Left ventricle myocardium inferior (tissue), 1 donor: ENCODE measurements at regions not wholly inside any gene's neighbourhood (a gene's known extent, or its start where the extent isn't known, plus 50 kb on each side); places are given as distances from the start of the nearest gene placed in this dataset.
"Not testable (repeated sequence)": the region's sequence is repeated elsewhere in the genome, so short reads cannot be mapped to it uniquely, and the experiment has no call there.

Experiments
- DNase-seq: peaks from one replicate; pipeline ENCODE4 v3.0.0-alpha.2; 2020
- H3K27ac ChIP-seq: fragments of 200-600 bp; replicated peaks from 2 replicates; pipeline ENCODE4 v1.8.0; 2021
- H3K27me3 ChIP-seq: fragments of 200-600 bp; 2 replicates; pipeline ENCODE4 v1.8.0; 2021; ENCODE audit warnings: low read depth
- H3K36me3 ChIP-seq: fragments of 200-600 bp; 2 replicates; pipeline ENCODE4 v1.8.0; 2021
- H3K4me1 ChIP-seq: fragments of 200-600 bp; 2 replicates; pipeline ENCODE4 v1.8.0; 2021
- H3K4me3 ChIP-seq: fragments of 200-600 bp; 2 replicates; pipeline ENCODE4 v1.8.0; 2021; ENCODE audit warnings: mild to moderate bottlenecking, moderate library complexity
- H3K9me3 ChIP-seq: fragments of 200-600 bp; replicated peaks from 2 replicates; pipeline ENCODE4 v1.8.0; 2021
- CTCF ChIP-seq: fragments of 200-600 bp; IDR thresholded peaks from 2 replicates; pipeline ENCODE4 v1.8.0; 2021; ENCODE audit warnings: antibody characterized with exemption, mild to moderate bottlenecking, borderline replicate concordance
- intact Hi-C: fragments of 100-400 bp; cut with micrococcal nuclease; formaldehyde crosslinking; loops from one replicate; pipeline ENCODE4 v1.11.0; 2022
- donor health status: DM: no; HTN: yes; CAD: no; lungs with severe emphysema.

- intact Hi-C loops = no loop called here
- H3K4me3 ChIP-seq = no peak overlapping the region
- peaks cover 20% of the 10 kb centered on the region for H3K27me3 ChIP-seq
- H3K36me3 ChIP-seq = no peaks in the 10 kb centered on the region
- no peak for DNase-seq
- no peaks in the 10 kb centered on the region for H3K4me1 ChIP-seq
- H3K27ac ChIP-seq = no peak overlapping the region
- no peaks in the 10 kb centered on the region for H3K9me3 ChIP-seq
- no peak for TF ChIP-seq CTCF
These were observed 63.1 kb downstream of the PRR15 start for GRCh38 chr7:29626730-29627129.

GRCh38 chr7:29627631-29628030 is 64.0 kb downstream of the PRR15 start:
- H3K27ac ChIP-seq = no peak overlapping the region
- no peaks in the 10 kb centered on the region for H3K4me1 ChIP-seq
- H3K27me3 ChIP-seq = peaks cover 20% of the 10 kb centered on the region
- no peak overlapping the region for H3K4me3 ChIP-seq
- no peaks in the 10 kb centered on the region for H3K9me3 ChIP-seq
- intact Hi-C loops = no loop called here
- no peak for DNase-seq
- TF ChIP-seq CTCF = no peak
- H3K36me3 ChIP-seq = no peaks in the 10 kb centered on the region

GRCh38 chr7:29629507-29629906 is 65.9 kb downstream of the PRR15 start:
- no peaks in the 10 kb centered on the region for H3K9me3 ChIP-seq
- peaks cover 15% of the 10 kb centered on the region for H3K27me3 ChIP-seq
- no peak for DNase-seq
- intact Hi-C loops = no loop called here
- no peaks in the 10 kb centered on the region for H3K4me1 ChIP-seq
- H3K4me3 ChIP-seq = no peak overlapping the region
- no peaks in the 10 kb centered on the region for H3K36me3 ChIP-seq
- H3K27ac ChIP-seq = no peak overlapping the region
- no peak for TF ChIP-seq CTCF

GRCh38 chr7:29635067-29636008 is 71.7 kb downstream of the PRR15 start:
- H3K36me3 ChIP-seq, H3K4me1 ChIP-seq, H3K27ac ChIP-seq, DNase-seq, H3K9me3 ChIP-seq, H3K4me3 ChIP-seq, intact Hi-C loops, H3K27me3 ChIP-seq: not testable (repeated sequence)
- TF ChIP-seq CTCF = peak; percentile 67

- Histone ChIP-seq H3K36me3 (no peaks in the 10 kb centered on the region), H3K27ac (no peak overlapping the region), H3K27me3 (no peaks in the 10 kb centered on the region), H3K9me3 (no peaks in the 10 kb centered on the region), H3K4me1 (no peaks in the 10 kb centered on the region), H3K4me3 (no peak overlapping the region)
- no peak for TF ChIP-seq CTCF
- DNase-seq = no peak
- intact Hi-C loops = no loop called here
These were observed 72.3 kb downstream of the PRR15 start for GRCh38 chr7:29636009-29636351.
